ENCODE measurements at regions not wholly inside any gene's neighbourhood (a gene's known extent, or its start where the extent isn't known, plus 50 kb on each side); places are given as distances from the start of the nearest gene placed in this dataset.

DNA sequence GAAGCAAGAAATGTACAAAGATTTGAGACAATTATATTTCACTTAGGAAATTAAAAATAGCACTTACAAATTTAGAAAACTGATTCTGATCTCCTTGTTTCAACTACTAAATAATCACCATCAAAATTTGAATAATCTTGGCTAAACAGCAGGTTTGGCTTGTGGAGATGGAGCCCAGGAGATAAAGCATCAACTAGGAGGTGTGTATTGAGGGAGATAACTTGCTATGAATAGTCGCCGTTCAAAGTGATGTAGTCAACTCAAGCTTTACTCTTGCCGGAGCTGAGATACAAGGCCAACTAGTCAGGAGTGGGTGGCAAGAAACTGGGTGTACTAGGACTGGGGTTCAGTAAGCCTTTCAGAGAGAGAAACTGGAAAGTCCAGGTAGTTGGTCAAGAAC is 117.7 kb downstream of the TRMT11 start:
- H3K36me3 ChIP-seq (replicated peaks in 1 of 2; ENCODE audit: insufficient read depth in 1 of 2, low read depth in 2 of 2), result peaks cover 0 to 4% of the 10 kb centered on the region in 2 donors
- DNase-seq (no peak), ATAC-seq (no peak)
- no peak for TF ChIP-seq POLR2A (IDR thresholded peaks at IDR 0.05)
- TF ChIP-seq, protein P1, sequence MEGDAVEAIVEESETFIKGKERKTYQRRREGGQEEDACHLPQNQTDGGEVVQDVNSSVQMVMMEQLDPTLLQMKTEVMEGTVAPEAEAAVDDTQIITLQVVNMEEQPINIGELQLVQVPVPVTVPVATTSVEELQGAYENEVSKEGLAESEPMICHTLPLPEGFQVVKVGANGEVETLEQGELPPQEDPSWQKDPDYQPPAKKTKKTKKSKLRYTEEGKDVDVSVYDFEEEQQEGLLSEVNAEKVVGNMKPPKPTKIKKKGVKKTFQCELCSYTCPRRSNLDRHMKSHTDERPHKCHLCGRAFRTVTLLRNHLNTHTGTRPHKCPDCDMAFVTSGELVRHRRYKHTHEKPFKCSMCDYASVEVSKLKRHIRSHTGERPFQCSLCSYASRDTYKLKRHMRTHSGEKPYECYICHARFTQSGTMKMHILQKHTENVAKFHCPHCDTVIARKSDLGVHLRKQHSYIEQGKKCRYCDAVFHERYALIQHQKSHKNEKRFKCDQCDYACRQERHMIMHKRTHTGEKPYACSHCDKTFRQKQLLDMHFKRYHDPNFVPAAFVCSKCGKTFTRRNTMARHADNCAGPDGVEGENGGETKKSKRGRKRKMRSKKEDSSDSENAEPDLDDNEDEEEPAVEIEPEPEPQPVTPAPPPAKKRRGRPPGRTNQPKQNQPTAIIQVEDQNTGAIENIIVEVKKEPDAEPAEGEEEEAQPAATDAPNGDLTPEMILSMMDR (IDR thresholded peaks at IDR 0.05), result no peak
- H3K4me3 ChIP-seq, result no peak overlapping the region
- 94 to 96% methylated on average over 3 of the region's 3 CpGs for WGBS, 2 donors
- H3K4me1 ChIP-seq, result no peaks in the 10 kb centered on the region
- no peak overlapping the region for H3K27ac ChIP-seq
- H3K9me3 ChIP-seq, result no peaks in the 10 kb centered on the region
- intact Hi-C loops (cut with DNase I), result no loop called here
- H3K27me3 ChIP-seq, result no peaks in the 10 kb centered on the region

DNA sequence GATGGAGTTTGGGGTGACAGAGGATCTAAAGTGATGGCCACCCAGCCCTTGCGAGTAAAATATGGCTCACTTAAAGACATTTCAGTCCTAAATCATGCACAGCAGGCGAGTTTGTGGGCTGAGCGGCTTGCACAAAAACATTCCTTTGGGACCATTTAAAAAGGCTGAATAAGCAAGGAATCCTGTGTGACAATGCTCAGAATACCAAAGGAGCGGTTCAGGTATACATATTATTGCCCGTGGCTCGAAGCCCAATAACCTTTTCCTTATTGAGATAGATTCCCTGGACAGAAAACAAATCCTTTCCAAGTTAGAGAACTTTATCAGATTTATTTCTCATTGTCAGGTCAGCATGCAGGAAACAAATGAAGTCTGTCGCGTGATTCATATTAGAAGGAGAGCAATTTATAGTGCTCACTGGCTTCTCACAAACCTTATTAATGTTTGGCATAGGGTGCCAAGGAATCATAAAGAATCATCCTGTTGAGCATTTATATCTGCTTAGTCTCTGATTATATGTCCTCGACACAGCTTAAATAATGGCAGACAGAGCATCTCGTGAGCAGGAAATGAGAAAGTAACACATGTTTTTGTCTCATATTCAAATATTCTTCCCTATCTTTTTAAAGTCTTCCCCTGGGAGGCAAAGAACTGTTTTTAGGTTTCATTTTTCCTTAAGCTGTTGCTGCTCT is 121.3 kb downstream of the TRMT11 start:
- Histone ChIP-seq H3K4me3 (no peak overlapping the region), H3K27ac (no peak overlapping the region), H3K36me3 (replicated peaks in 1 of 2; ENCODE audit: insufficient read depth in 1 of 2, low read depth in 2 of 2) (peaks cover 0 to 4% of the 10 kb centered on the region in 2 donors), H3K9me3 (no peaks in the 10 kb centered on the region), H3K27me3 (no peaks in the 10 kb centered on the region), H3K4me1 (no peaks in the 10 kb centered on the region)
- no peak for DNase-seq
- intact Hi-C loops (cut with DNase I), result no loop called here
- TF ChIP-seq POLR2A (IDR thresholded peaks at IDR 0.05), result no peak
- TF ChIP-seq, protein P1 (IDR thresholded peaks at IDR 0.05), result no peak
- WGBS, 2 donors, result 73 to 84% methylated on average over 10 of the region's 10 CpGs
- no peak for ATAC-seq

DNA sequence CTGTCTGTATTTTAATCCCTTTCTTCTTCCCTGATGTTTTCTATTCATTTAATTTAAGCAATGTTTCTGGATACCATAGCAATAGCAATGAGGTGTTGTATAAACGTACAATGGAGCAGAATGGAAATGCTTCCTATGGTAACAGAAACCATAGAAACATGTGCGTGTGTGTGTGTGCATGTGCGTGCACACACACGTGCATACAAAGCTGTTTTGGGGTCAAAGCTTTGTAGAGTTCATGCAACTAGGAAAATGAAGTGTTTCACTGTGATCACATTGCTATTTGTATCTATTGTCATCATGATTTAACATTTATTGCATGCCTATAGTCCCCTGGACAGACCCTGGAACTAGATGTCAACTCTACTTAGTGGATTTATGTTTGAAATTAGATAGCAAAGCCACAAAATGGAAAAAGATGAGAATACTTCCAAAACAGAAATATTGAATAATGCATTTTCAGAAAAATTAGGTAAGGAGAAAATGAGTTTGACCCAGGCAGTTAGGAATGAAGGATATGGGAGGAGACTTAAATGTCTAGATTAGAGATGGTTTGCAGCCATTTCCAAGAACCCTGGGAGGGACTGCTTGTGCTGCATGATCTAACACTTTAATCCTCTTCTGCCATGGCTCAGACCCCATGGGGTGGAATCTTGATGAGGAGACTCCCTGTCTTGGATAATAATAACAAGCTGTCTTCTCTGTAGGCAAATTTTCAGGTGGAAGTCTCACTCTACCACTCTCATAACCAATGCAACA is 124.4 kb downstream of the TRMT11 start:
- DNase-seq (no peak), ATAC-seq (no peak)
- TF ChIP-seq, protein P1 (IDR thresholded peaks at IDR 0.05), result no peak
- no peak for TF ChIP-seq POLR2A (IDR thresholded peaks at IDR 0.05)
- WGBS, 2 donors, result 87 to 91% methylated on average over 4 of the region's 4 CpGs
- no peaks in the 10 kb centered on the region for H3K27me3 ChIP-seq
- no peak overlapping the region for H3K4me3 ChIP-seq
- intact Hi-C loops (cut with DNase I), result no loop called here
- H3K36me3 ChIP-seq (replicated peaks in 1 of 2; ENCODE audit: insufficient read depth in 1 of 2, low read depth in 2 of 2), result no peaks in the 10 kb centered on the region
- no peaks in the 10 kb centered on the region for H3K4me1 ChIP-seq
- no peak overlapping the region for H3K27ac ChIP-seq
- H3K9me3 ChIP-seq, result no peaks in the 10 kb centered on the region

DNA sequence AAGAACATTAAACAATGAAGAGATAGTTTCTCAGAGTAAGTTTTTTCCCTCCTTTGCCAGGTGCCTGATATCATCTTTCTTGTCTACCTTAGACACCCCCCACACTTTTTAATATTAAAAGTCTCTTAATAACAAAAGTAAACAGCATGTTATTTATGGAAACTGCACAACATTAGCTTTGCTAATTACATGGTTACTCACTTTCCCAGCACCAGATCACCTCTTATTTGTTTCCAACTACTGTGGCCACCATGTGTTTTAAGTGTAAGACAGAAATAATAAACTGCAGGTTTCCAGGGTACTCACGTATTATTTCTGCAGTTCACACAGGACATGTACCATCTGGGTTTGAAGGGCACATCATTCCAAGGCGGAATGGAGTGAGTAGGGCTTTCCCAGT is 125.0 kb downstream of the TRMT11 start:
- no peak for DNase-seq
- no peaks in the 10 kb centered on the region for H3K27me3 ChIP-seq
- no peak overlapping the region for H3K4me3 ChIP-seq
- H3K36me3 ChIP-seq (replicated peaks in 1 of 2; ENCODE audit: insufficient read depth in 1 of 2, low read depth in 2 of 2), result no peaks in the 10 kb centered on the region
- H3K27ac ChIP-seq, result no peak overlapping the region
- no peaks in the 10 kb centered on the region for H3K4me1 ChIP-seq
- WGBS, 2 donors, result 81 to 86% methylated on average over 2 of the region's 2 CpGs
- intact Hi-C loops (cut with DNase I), result no loop called here
- TF ChIP-seq, protein P1 (IDR thresholded peaks at IDR 0.05), result no peak
- TF ChIP-seq POLR2A (IDR thresholded peaks at IDR 0.05), result no peak
- ATAC-seq, result no peak
- H3K9me3 ChIP-seq, result no peaks in the 10 kb centered on the region

Measured in body of pancreas (tissue), 4 donors.